SK-N-SH treated with all-trans-retinoic acid at 6 μM for 48 hours (cell line): ENCODE measurements at regions not wholly inside any gene's neighbourhood (a gene's known extent, or its start where the extent isn't known, plus 50 kb on each side); places are given as distances from the start of the nearest gene placed in this dataset.

Experiments used
- ATAC-seq: fragments of 200-7000 bp; cut with Tn5 transposase; 3 replicates; pipeline ENCODE4 v1.9.1; 2020; ENCODE audit warnings: mild to moderate bottlenecking, moderate library complexity
- ARNTL ChIP-seq: fragments of 450-650 bp; formaldehyde crosslinking; IDR thresholded peaks from 2 replicates; pipeline ENCODE4 v1.5.0; 2020; ENCODE audit warnings: low read depth, mild to moderate bottlenecking, moderate library complexity, borderline replicate concordance
- CREB5 ChIP-seq: fragments of 250-450 bp; sonication (Bioruptor Pico); IDR thresholded peaks from 2 replicates; pipeline ENCODE4 v1.5.1; 2020; ENCODE audit warnings: low read depth, mild to moderate bottlenecking, moderate library complexity
- CSDC2 ChIP-seq: fragments of 250-450 bp; sonication (Bioruptor Pico); IDR thresholded peaks from 2 replicates; pipeline ENCODE4 v1.5.0; 2020; ENCODE audit warnings: mild to moderate bottlenecking, moderate library complexity
- CSRNP3 ChIP-seq: fragments of 250-450 bp; sonication (Bioruptor Pico); IDR thresholded peaks from 2 replicates; pipeline ENCODE4 v1.5.1; 2021; ENCODE audit warnings: mild to moderate bottlenecking, moderate library complexity
- ESRRG ChIP-seq: fragments of 250-450 bp; sonication (Bioruptor Pico); IDR thresholded peaks from 2 replicates; pipeline ENCODE4 v1.6.1; 2021; ENCODE audit warnings: mild to moderate bottlenecking
- GLIS3 ChIP-seq: fragments of 250-450 bp; sonication (Bioruptor Pico); IDR thresholded peaks from 2 replicates; pipeline ENCODE4 v1.5.0; 2020; ENCODE audit warnings: mild to moderate bottlenecking, moderate library complexity
- ISL1 ChIP-seq: fragments of 250-450 bp; sonication (Bioruptor Pico); IDR thresholded peaks from 2 replicates; pipeline ENCODE4 v2.1.2; 2022; ENCODE audit warnings: mild to moderate bottlenecking, moderate library complexity
- PATZ1 ChIP-seq: fragments of 250-450 bp; sonication (Bioruptor Pico); IDR thresholded peaks from 2 replicates; pipeline ENCODE4 v1.8.0; 2020; ENCODE audit warnings: mild to moderate bottlenecking, moderate library complexity, borderline replicate concordance
- POU6F1 ChIP-seq: fragments of 250-450 bp; sonication (Bioruptor Pico); IDR thresholded peaks from 2 replicates; pipeline ENCODE4 v1.8.0; 2021; ENCODE audit warnings: low read depth, mild to moderate bottlenecking, moderate library complexity, borderline replicate concordance
- PPARA ChIP-seq: fragments of 250-450 bp; sonication (Bioruptor Pico); IDR thresholded peaks from 2 replicates; pipeline ENCODE4 v1.5.0; 2020; ENCODE audit warnings: mild to moderate bottlenecking, borderline replicate concordance
- RARB ChIP-seq: fragments of 250-450 bp; sonication (Bioruptor Pico); IDR thresholded peaks from 2 replicates; pipeline ENCODE4 v1.8.0; 2021; ENCODE audit warnings: mild to moderate bottlenecking, moderate library complexity
- SNAI2 ChIP-seq: fragments of 250-450 bp; sonication (Bioruptor Pico); IDR thresholded peaks from 2 replicates; pipeline ENCODE4 v1.5.0; 2020; ENCODE audit warnings: mild to moderate bottlenecking, moderate library complexity
- TCF4 ChIP-seq: fragments of 250-450 bp; sonication (Bioruptor Pico); IDR thresholded peaks from 2 replicates; pipeline ENCODE4 v1.8.0; 2021; ENCODE audit warnings: mild to moderate bottlenecking, moderate library complexity, borderline replicate concordance
- TOX ChIP-seq: fragments of 250-450 bp; sonication (Bioruptor Pico); IDR thresholded peaks from 2 replicates; pipeline ENCODE4 v1.8.0; 2021; ENCODE audit warnings: mild to moderate bottlenecking, moderate library complexity, borderline replicate concordance
- ZC3H10 ChIP-seq: fragments of 250-450 bp; sonication (Bioruptor Pico); IDR thresholded peaks from 2 replicates; pipeline ENCODE4 v1.5.1; 2021; ENCODE audit warnings: mild to moderate bottlenecking, moderate library complexity
- ZFP3 ChIP-seq: fragments of 250-450 bp; sonication (Bioruptor Pico); IDR thresholded peaks from 2 replicates; pipeline ENCODE4 v1.5.0; 2020; ENCODE audit warnings: mild to moderate bottlenecking, moderate library complexity
- ZFP30 ChIP-seq: fragments of 450-650 bp; formaldehyde crosslinking; IDR thresholded peaks from 2 replicates; pipeline ENCODE4 v1.5.0; 2022; ENCODE audit warnings: mild to moderate bottlenecking, moderate library complexity
- ZNF565 ChIP-seq: fragments of 450-650 bp; formaldehyde crosslinking; conservative IDR thresholded peaks from 2 replicates; pipeline ENCODE4 v1.5.0; 2020; ENCODE audit warnings: low read depth, mild to moderate bottlenecking, moderate library complexity
- ZNF70 ChIP-seq: fragments of 450-650 bp; formaldehyde crosslinking; IDR thresholded peaks from 2 replicates; pipeline ENCODE4 v1.5.0; 2020; ENCODE audit warnings: mild to moderate bottlenecking, moderate library complexity
- ZNF8 ChIP-seq: fragments of 450-650 bp; formaldehyde crosslinking; IDR thresholded peaks from 2 replicates; pipeline ENCODE4 v1.5.0; 2020; ENCODE audit warnings: mild to moderate bottlenecking, moderate library complexity

GRCh38 chr4:151484396-151485102, 75.6 kb downstream of the FHIP1A start:
- TF ChIP-seq ARNTL (CRISPR knock-in tag) (no peak), ISL1 (peak; percentile 54), SNAI2 (CRISPR knock-in tag) (peak; percentile 77; the same call in 1 of the 2 replicates), TOX (CRISPR knock-in tag) (peak; percentile 59; the same call in 1 of the 2 replicates), CSRNP3 (CRISPR knock-in tag) (no peak), ZNF8 (no peak), POU6F1 (CRISPR knock-in tag) (no peak), ZC3H10 (CRISPR knock-in tag) (peak; percentile 51; the same call in 1 of the 2 replicates), CSDC2 (CRISPR knock-in tag) (peak; percentile 95; the same call in 1 of the 2 replicates), TCF4 (CRISPR knock-in tag) (no peak), ZFP30 (CRISPR knock-in tag) (no peak), ZNF565 (CRISPR knock-in tag) (no peak), PATZ1 (CRISPR knock-in tag) (no peak), PPARA (CRISPR knock-in tag) (no peak), ZFP3 (CRISPR knock-in tag) (0 out of 2 replicates have a peak, but pooled peaks have one; percentile 34)
- ATAC-seq: peak; percentile 96

GRCh38 chr4:151485541-151486131, 76.7 kb downstream of the FHIP1A start:
- peak; percentile 53 for ATAC-seq
- TF ChIP-seq SNAI2 (CRISPR knock-in tag) (no peak), POU6F1 (CRISPR knock-in tag) (no peak), PATZ1 (CRISPR knock-in tag) (no peak)
- TF ChIP-seq, all 23 proteins: peak for 0

- no peak for TF ChIP-seq GLIS3 (CRISPR knock-in tag)
- no peak for TF ChIP-seq ZC3H10 (CRISPR knock-in tag)
- TF ChIP-seq, all 23 proteins: peak for 0
These were observed 77.2 kb downstream of the FHIP1A start for GRCh38 chr4:151486168-151486567.

GRCh38 chr4:151488968-151489367, 80.0 kb downstream of the FHIP1A start:
- no peak for ATAC-seq
- TF ChIP-seq TCF4 (CRISPR knock-in tag) (no peak), POU6F1 (CRISPR knock-in tag) (no peak), RARB (CRISPR knock-in tag) (no peak), TOX (CRISPR knock-in tag) (no peak), ARNTL (CRISPR knock-in tag) (no peak), ISL1 (no peak), PPARA (CRISPR knock-in tag) (no peak), ESRRG (CRISPR knock-in tag) (no peak), SNAI2 (CRISPR knock-in tag) (no peak), ZNF70 (no peak), CREB5 (no peak), GLIS3 (CRISPR knock-in tag) (no peak)

More at GRCh38 chr4:151486168-151486567, 77.2 kb downstream of the FHIP1A start:
- peak; percentile 71 for ATAC-seq
